Transverse colon (tissue), 4 donors: ENCODE measurements at regions not wholly inside any gene's neighbourhood (a gene's known extent, or its start where the extent isn't known, plus 50 kb on each side); places are given as distances from the start of the nearest gene placed in this dataset.

ENCODE experiments used
- DNase-seq: peaks from one replicate; pipeline ENCODE4 v3.0.0-alpha.2; 2019
- H3K27ac ChIP-seq, 4 donors: fragments of 200-600 bp; sonication (generic); 2 replicates each; pipeline ENCODE4 v1.5.1; 2016 to 2018; ENCODE audit warnings: inconsistent platforms in 4 of 4
- H3K27me3 ChIP-seq: fragments of 200-600 bp; sonication (generic); 2 replicates; pipeline ENCODE4 v1.5.1; 2017; ENCODE audit warnings: inconsistent platforms
- H3K36me3 ChIP-seq, 4 donors: fragments of 200-600 bp; sonication (generic); 2 replicates each; pipeline ENCODE4 v1.5.1; 2017 to 2019; ENCODE audit warnings: inconsistent platforms in 4 of 4
- H3K4me1 ChIP-seq, 4 donors: fragments of 200-600 bp; sonication (generic); 2 replicates each; pipeline ENCODE4 v1.5.1; 2017 to 2020; ENCODE audit warnings: inconsistent platforms in 4 of 4
- H3K4me3 ChIP-seq, 4 donors: fragments of 200-600 bp; sonication (generic); 1 replicate in 1 of 4; 2 replicates in 3 of 4; pipeline versions ENCODE4 v1.5.1 to v1.6.1; 2017 to 2019; ENCODE audit warnings: inconsistent platforms in 4 of 4
- H3K9me3 ChIP-seq, 2 donors: fragments of 200-600 bp; sonication (generic); 2 replicates each; pipeline ENCODE4 v1.5.1; 2017 to 2019; ENCODE audit warnings: inconsistent platforms in 2 of 2
- CTCF ChIP-seq, 5 experiments: fragments of 200-600 bp in 3 of 5; fragments of 450-650 bp in 2 of 5; sonication (generic) in 3 of 5; IDR thresholded peaks; 1 replicate in 2 of 5; 2 replicates in 3 of 5; pipeline ENCODE4 v1.5.1; 2016 to 2017; ENCODE audit warnings: antibody characterized with exemption in 5 of 5, inconsistent platforms in 3 of 5, mild to moderate bottlenecking in 2 of 5, moderate library complexity in 1 of 5
- EP300 ChIP-seq: sonication (generic); formaldehyde crosslinking; IDR thresholded peaks from one replicate; pipeline ENCODE4 v1.6.1; 2017; ENCODE audit warnings: antibody characterized with exemption, low read depth
- POLR2A ChIP-seq: fragments of 450-650 bp; IDR thresholded peaks from one replicate; pipeline ENCODE4 v1.6.1; 2016; ENCODE audit warnings: antibody characterized with exemption, mild to moderate bottlenecking, moderate library complexity
- POLR2AphosphoS5 ChIP-seq, 3 donors: sonication (generic); formaldehyde crosslinking; IDR thresholded peaks; one replicate each; pipeline ENCODE4 v1.6.1; 2016; ENCODE audit warnings: antibody characterized with exemption in 3 of 3
- WGBS, 2 donors: methylation state at CpG; one replicate each; pipeline ENCODE4 v1.1.5; 2018; ENCODE audit warnings: low coverage in 1 of 2; 5-methylcytosine and 5-hydroxymethylcytosine counted together
- in situ Hi-C, 4 donors: fragments of 200-750 bp; cut with MboI; loops; one replicate each; pipeline versions ENCODE4 v1.15.0 to v1.15.1; 2017; ENCODE audit warnings: low sequenced_read_pairs in 3 of 4, low pct_ligation_motif_present in 1 of 4, low pct_unique_long_range_greater_than_20kb in 1 of 4
- intact Hi-C: fragments of 100-400 bp; cut with DNase I; formaldehyde crosslinking; loops from one replicate; pipeline ENCODE4 v1.15.1; 2023; ENCODE audit warnings: low total_unique reads

GRCh38 chr14:101057394-101057793 is 153.9 kb upstream of the RTL1 start:
- no peaks in the 10 kb centered on the region for H3K27me3 ChIP-seq
- no peaks in the 10 kb centered on the region for H3K4me1 ChIP-seq
- H3K27ac ChIP-seq: no peak overlapping the region
- H3K36me3 ChIP-seq: no peaks in the 10 kb centered on the region
- WGBS, 2 donors: 87 to 90% methylated on average over 3 of the region's 3 CpGs
- H3K4me3 ChIP-seq: no peak overlapping the region
- DNase-seq: no peak
- intact Hi-C loops: no loop called here
- TF ChIP-seq CTCF (IDR thresholded peaks at IDR 0.05) (no peak), EP300 (no peak), POLR2A (no peak), POLR2AphosphoS5 (IDR thresholded peaks at IDR 0.05) (no peak)
- in situ Hi-C loops: no loop called here
- no peaks in the 10 kb centered on the region for H3K9me3 ChIP-seq

- Histone ChIP-seq H3K27ac (no peak overlapping the region), H3K27me3 (no peaks in the 10 kb centered on the region), H3K9me3 (no peaks in the 10 kb centered on the region), H3K4me1 (no peaks in the 10 kb centered on the region), H3K4me3 (no peak overlapping the region), H3K36me3 (no peaks in the 10 kb centered on the region)
- TF ChIP-seq POLR2AphosphoS5 (IDR thresholded peaks at IDR 0.05): no peak
- no peak for DNase-seq
- 69 to 71% methylated on average over 3 of the region's 3 CpGs for WGBS, 2 donors
- in situ Hi-C loops (no loop called here), intact Hi-C loops (no loop called here)
Measured at GRCh38 chr14:101058571-101058970, 155.0 kb upstream of the RTL1 start.

- in situ Hi-C loops (no loop called here), intact Hi-C loops (no loop called here)
- Histone ChIP-seq H3K36me3 (no peaks in the 10 kb centered on the region), H3K9me3 (no peaks in the 10 kb centered on the region), H3K27ac (no peak overlapping the region), H3K4me1 (no peaks in the 10 kb centered on the region), H3K27me3 (no peaks in the 10 kb centered on the region), H3K4me3 (no peak overlapping the region)
- DNase-seq: no peak
- 86% methylated on average over 19 of the region's 19 CpGs; no CpG with 5 or more reads in 1 of the 2 donors for WGBS, 2 donors
- no peak for TF ChIP-seq CTCF (IDR thresholded peaks at IDR 0.05)
- no peak for TF ChIP-seq POLR2A
- no peak for TF ChIP-seq POLR2AphosphoS5 (IDR thresholded peaks at IDR 0.05)
- TF ChIP-seq EP300: no peak
Measured at GRCh38 chr14:101060171-101060601, 156.7 kb upstream of the RTL1 start.

- TF ChIP-seq POLR2AphosphoS5 (IDR thresholded peaks at IDR 0.05): no peak
- no peak for TF ChIP-seq EP300
- TF ChIP-seq POLR2A: no peak
Measured at GRCh38 chr14:101061411-101062064, 158.0 kb upstream of the RTL1 start.

GRCh38 chr14:101062065-101062450 is 158.5 kb upstream of the RTL1 start:
- H3K4me1 ChIP-seq: no peaks in the 10 kb centered on the region
- TF ChIP-seq CTCF (IDR thresholded peaks at IDR 0.05) (no peak), POLR2A (no peak), EP300 (no peak)
- no peak overlapping the region for H3K27ac ChIP-seq
- in situ Hi-C loops (no loop called here), intact Hi-C loops (no loop called here)
- no peak overlapping the region for H3K4me3 ChIP-seq
- H3K27me3 ChIP-seq: no peaks in the 10 kb centered on the region
- no peaks in the 10 kb centered on the region for H3K9me3 ChIP-seq
- WGBS, 2 donors: 88% methylated on average over 19 of the region's 19 CpGs; no CpG with 5 or more reads in 1 of the 2 donors
- H3K36me3 ChIP-seq: no peaks in the 10 kb centered on the region
- no peak for DNase-seq

More at GRCh38 chr14:101061411-101062064, 158.0 kb upstream of the RTL1 start:
- Histone ChIP-seq H3K4me1 (no peaks in the 10 kb centered on the region), H3K36me3 (no peaks in the 10 kb centered on the region), H3K27me3 (no peaks in the 10 kb centered on the region), H3K27ac (no peak overlapping the region), H3K4me3 (no peak overlapping the region), H3K9me3 (no peaks in the 10 kb centered on the region)
- in situ Hi-C loops: no loop called here
- DNase-seq: no peak
- intact Hi-C loops: no loop called here
- 85% methylated on average over 18 of the region's 18 CpGs; no CpG with 5 or more reads in 1 of the 2 donors for WGBS, 2 donors
